ENCODE measurements at regions not wholly inside any gene's neighbourhood (a gene's known extent, or its start where the extent isn't known, plus 50 kb on each side); places are given as distances from the start of the nearest gene placed in this dataset.
A peak's percentile ranks its signal among the peaks of the same experiment; 100 is the strongest.

DNA sequence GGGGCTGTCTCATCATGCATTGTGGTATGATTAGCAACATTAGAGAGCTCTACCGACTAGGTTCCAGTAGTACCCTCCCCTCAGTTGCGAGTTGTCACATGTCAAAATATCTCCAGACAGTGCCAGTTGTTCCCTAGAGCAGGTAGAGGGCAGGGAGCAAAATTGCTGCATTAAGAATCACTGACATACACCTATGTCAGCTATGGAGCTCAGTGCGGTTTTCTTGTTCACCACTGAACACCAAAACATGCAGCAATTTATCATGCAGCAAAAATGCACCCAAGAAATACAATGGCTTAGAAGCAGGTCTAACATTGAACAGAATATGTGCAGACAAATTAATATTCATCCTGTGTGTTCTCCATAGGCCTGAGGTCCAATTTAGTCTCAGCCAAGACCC, 186.9 kb upstream of the STARD13 start:
- no peak for FAIRE-seq

DNA sequence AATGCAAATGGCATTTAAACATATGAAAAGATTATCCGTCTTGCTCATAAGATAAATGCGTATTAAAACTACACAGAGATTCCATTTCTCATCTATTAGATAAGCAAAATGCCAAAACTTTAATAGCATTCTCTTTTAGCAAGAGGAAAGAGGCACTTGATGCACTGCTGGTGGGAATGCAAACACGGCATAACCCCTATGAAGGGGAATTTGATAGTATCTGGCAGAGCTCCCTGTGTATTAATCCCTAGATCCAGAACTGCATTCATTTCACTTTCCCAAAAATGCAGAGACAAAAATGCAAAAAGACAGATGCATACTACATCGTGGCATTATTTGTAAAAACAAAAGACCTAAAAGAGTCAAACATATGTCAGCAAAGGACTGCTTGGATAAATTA, 193.6 kb upstream of the STARD13 start:
- FAIRE-seq = no peak

DNA sequence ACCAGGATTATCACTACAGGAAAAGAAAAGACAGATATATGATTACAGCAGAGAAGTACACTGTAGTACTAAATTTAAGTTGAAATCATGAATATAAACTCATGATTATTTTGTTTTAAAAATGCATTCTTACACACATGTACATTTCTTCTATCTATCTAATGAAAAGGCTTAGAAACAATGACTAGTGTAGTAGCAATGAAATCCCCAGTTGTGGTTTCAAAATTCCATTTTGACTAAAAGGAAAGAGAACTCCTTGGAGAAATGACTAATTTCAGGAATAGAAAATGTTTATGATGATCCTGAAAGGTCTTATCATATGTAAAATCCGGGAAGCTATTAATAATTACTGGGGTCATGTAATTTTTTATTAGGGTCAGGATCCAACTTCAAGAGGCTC, 195.0 kb upstream of the STARD13 start:
- no peak for FAIRE-seq

DNA sequence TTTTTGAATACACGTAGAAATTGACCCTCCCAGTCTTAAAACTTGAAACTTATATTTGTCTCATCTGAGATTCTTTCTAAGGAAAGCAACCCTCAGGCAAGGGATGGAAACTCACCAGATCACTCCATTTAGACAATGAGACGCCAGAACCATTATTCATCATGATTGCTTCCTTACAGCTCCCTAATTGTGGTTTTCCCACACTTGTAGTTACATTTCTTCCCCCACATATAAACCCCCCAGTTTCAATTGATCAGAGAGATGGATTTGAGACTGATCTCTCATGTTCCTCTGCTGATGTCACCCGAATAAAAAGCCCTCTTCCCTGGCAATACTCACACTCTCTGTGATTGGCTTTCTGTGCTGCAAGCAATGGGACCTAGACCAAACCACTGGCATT, 197.9 kb upstream of the STARD13 start:
- FAIRE-seq = no peak

DNA sequence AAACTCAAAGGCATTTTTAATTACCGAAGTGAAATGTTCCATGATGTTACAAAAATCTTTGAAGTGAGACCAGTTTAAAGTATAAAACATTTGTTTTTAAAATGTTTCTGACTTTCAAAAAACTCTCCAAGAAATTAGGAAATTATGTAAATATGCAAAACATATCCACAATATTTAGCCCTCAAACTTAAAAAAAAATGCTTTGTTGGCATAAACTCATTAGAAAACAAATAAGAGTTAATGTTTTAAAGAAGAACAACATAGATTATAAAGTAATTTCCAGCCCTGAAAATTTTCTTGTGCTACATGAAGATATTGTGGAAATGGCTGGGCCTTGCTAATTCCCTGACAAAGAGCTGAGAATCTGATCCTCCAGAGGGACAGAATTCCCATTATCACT, 199.7 kb upstream of the STARD13 start:
- FAIRE-seq = no peak

DNA sequence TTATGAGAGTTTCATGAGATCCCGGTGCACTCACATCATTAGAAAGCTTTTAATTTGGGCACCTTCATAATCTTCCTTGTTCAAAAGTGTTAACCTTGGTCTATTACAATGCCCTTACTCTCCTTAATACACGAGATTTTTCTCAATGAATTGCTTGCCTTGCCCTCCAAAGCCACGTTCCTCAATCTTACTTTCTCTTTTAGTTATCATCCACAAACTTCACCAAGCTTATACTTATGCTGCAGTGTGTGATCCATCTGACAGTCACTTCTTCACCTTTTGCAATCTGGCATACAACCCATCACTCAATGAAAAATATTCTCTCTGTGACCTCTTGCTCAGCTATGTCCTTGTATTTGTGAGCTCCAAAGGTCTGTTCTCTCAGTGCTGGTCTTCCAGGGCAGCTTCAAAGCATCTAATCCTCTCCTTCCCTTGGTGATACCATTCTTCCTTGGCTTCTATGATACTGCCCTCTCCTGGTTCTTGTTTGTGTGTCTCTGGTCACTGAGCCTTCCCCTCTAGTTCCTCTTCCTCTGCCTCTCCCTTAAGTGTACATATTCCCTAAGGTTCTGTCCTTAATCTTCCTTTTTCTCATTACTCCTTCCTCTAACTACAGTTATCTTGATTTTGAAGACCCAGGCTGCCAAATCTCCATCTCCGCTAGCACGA, 202.2 kb upstream of the STARD13 start:
- FAIRE-seq = no peak

DNA sequence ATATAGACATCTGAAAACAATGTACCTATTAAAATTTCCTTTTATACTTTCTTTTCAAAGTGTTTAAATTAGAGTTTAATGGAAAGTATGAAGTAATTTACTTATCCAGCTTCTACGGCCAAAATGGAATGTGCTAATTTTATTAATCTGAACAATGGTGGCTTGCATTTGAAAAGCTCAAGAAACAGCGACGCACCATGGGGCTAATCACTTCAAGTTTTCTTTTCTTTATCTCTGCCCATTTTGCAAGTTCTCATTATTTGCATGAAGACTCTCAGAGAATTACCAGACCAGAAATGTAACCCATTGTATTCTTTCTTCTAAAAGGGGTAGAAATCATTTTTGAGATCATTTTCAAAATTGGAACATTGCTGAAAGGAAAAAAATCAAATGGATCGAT, 204.0 kb upstream of the STARD13 start:
- FAIRE-seq = no peak

- FAIRE-seq = no peak
These were observed 205.1 kb upstream of the STARD13 start for GRCh38 chr13:33490461-33491327.

- FAIRE-seq = no peak
These were observed 208.3 kb upstream of the STARD13 start for GRCh38 chr13:33493672-33494365.

DNA sequence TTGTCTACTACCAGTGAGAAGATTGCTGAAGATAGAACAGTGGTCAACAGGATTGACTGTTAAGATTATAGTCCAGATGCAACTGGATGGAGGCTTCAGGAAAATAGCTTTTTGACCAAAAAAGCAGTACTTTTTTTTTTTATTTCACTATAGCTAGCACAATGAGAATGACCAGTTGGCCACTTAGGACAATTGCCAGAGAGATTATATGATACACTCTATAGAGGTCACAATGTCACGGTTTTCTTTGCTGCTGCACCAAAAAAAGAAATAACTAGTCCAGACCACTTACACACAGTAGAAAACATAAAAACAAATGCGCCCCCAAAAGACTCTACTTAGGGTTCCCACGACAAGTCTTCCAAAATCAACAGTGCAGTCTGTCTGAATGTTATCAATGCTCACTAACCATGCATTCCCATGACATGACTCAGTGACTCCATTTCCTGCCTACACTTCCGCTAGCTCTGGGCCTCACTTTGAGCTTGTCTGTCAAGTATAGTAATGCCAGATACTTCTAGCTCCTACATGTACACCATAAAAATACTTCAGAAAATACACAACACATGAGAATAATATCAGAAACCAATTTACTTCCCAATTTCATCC, 209.1 kb upstream of the STARD13 start:
- FAIRE-seq = peak; percentile 53

DNA sequence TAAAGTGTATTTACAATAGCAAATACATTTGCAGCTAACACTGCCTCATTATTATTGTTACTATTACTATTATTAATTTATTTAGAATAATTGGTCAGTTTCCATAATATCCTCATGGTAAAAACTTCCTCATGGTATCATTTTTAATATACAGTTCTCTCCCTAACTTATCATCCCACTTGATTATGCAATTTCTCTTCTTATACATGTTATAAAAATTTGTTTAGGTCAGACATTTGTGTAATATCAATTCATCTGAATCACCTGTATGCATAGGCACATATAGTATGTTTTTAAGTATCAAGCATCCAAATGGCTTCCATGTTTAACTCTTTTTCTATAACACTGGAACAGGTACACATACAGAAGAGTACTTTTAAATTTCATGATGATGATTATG, 210.8 kb upstream of the STARD13 start:
- no peak for FAIRE-seq

GRCh38 chr13:33497146-33497845, 211.7 kb upstream of the STARD13 start:
- FAIRE-seq = peak; percentile 75

- no peak for FAIRE-seq
These were observed 222.5 kb upstream of the STARD13 start for GRCh38 chr13:33508060-33508459.

GRCh38 chr13:33509642-33510229, 224.2 kb upstream of the STARD13 start:
- FAIRE-seq = no peak

DNA sequence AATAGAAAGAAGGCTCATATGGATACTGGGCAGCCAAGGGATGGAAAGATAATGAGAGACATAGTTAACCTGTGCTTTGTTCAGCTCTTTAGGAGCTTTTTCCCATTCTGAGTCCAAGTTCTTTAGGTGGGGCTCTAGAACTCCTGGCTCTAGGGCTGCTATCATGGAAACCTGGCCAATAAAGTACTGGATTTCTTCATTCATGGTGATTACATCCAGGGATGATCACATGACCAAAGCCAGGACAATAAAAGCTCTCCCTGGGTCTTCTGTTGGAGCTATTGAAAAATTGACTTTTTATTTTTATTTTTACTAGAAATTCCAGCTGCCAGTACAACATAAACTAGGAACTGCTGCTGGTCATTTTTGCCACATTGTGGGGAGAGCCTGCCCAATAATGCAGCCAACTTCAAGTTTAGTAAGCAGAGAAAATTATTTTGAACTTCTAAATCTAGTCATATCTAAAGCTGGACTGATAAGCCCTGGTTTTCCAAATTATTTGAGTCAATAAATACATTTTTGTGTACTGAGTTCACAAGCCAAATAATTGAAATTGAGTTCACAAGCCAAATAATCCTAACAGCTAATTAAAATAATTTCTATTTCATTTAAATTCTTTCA, 224.9 kb upstream of the STARD13 start:
- FAIRE-seq = no peak

- FAIRE-seq = no peak
These were observed 227.5 kb upstream of the STARD13 start for GRCh38 chr13:33512880-33513554.

GRCh38 chr13:33514362-33514761, 228.8 kb upstream of the STARD13 start:
- no peak for FAIRE-seq

- FAIRE-seq = no peak
These were observed 229.6 kb upstream of the STARD13 start for GRCh38 chr13:33515146-33515545.

- FAIRE-seq = no peak
These were observed 232.9 kb upstream of the STARD13 start for GRCh38 chr13:33518452-33518851.

DNA sequence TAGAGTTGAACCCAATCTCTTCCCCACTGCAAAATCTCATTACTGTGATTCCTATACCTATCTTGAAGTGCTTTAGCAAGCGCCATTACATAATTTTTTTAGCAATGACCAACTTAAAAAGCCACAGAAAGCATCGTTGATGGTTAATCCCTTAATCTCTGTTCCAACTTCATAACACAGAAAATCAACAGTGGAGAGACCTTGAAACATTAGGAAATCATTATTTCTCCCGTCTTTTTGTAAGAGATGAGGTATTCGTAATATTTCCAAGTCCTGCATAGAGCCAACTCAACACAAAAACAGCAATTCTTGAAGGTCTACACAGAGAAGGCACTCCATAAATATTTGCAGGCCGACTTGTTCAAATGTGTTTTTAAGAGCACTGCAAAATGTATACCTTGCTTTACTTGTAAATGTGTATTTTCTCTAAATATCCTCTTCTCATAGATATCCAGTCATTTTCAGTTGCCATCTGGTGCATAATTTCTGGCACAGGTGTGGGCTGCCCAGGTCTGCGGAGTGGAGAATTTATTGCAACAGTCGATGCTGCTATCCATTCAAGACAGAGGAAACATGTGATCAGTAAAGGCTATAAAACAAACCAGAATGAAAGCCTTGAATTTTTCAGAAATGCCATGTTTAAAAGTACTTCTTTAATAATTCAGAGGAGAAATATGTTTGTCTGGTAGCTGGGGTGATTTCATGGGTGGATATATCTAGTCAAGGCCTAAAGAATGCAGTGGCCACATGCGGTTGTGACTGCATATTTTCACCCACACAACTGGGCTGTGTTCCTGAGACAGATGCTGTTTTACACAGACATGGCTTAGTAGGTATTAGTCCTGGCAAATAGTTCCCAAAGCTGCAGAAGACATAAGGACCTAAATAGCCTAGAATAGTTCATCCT, 234.3 kb upstream of the STARD13 start:
- FAIRE-seq = no peak

Measured in islet of Langerhans (tissue), 1 donor.